Ishikawa (cell line): ENCODE measurements at regions not wholly inside any gene's neighbourhood (a gene's known extent, or its start where the extent isn't known, plus 50 kb on each side); places are given as distances from the start of the nearest gene placed in this dataset.

Experiments used
- CEBPB ChIP-seq: IDR thresholded peaks from 2 replicates; pipeline ENCODE4 v1.6.1; 2012
- CREB1 ChIP-seq: IDR thresholded peaks from 2 replicates; pipeline ENCODE4 v1.6.1; 2012; ENCODE audit warnings: low read depth
- EGR1 ChIP-seq: IDR thresholded peaks from 2 replicates; pipeline ENCODE4 v1.6.1; 2012
- EP300 ChIP-seq: IDR thresholded peaks from 2 replicates; pipeline ENCODE4 v1.6.1; 2012; ENCODE audit warnings: borderline replicate concordance
- FOXM1 ChIP-seq: IDR thresholded peaks from 2 replicates; pipeline ENCODE4 v1.6.1; 2012; ENCODE audit warnings: low read depth, borderline replicate concordance
- NFIC ChIP-seq: IDR thresholded peaks from 2 replicates; pipeline ENCODE4 v1.6.1; 2012
- RAD21 ChIP-seq: IDR thresholded peaks from 2 replicates; pipeline ENCODE4 v1.6.1; 2012; ENCODE audit warnings: low read depth
- TAF1 ChIP-seq: IDR thresholded peaks from 2 replicates; pipeline ENCODE4 v1.6.1; 2012; ENCODE audit warnings: low read depth, mild to moderate bottlenecking
- TCF12 ChIP-seq: IDR thresholded peaks from 2 replicates; pipeline ENCODE4 v1.6.1; 2012; ENCODE audit warnings: low read depth
- TEAD4 ChIP-seq: IDR thresholded peaks from 2 replicates; pipeline ENCODE4 v1.6.1; 2012
- YY1 ChIP-seq: IDR thresholded peaks from 2 replicates; pipeline ENCODE4 v1.6.1; 2012; ENCODE audit warnings: low read depth
- ZBTB7A ChIP-seq: IDR thresholded peaks from 2 replicates; pipeline ENCODE4 v1.6.1; 2012; ENCODE audit warnings: low read depth
- TF ChIP-seq, protein P1 (sequence below): IDR thresholded peaks from 2 replicates; pipeline ENCODE4 v1.6.1; 2012
- TF ChIP-seq, protein P2 (sequence below): IDR thresholded peaks from 2 replicates; pipeline ENCODE4 v1.6.1; 2012
- TF ChIP-seq, protein P3 (sequence below): IDR thresholded peaks from 2 replicates; pipeline ENCODE4 v1.6.1; 2012; ENCODE audit warnings: low read depth, mild to moderate bottlenecking

DNA sequence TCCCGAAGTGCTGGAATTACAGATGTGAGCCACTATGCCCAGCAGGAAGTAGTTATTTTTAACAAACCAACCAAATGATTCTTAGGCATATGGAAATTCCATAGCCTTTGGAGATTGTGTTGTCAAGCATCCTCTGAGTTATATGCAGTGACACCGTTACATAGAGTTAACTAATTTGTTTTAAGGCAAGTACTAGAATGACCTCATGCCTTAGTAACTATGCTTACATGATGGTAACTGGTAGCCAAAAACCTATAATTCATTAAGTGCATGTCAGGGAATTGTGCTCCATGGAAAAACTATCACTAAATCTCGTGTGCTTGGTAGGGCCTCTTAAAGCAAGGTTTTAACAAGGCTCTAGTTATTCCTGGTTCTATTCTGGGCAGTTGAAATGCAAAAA is 392.8 kb downstream of the TUSC7 start:
- TF ChIP-seq TCF12 (no peak), YY1 (no peak), TAF1 (no peak), RAD21 (no peak), CEBPB (no peak), CREB1 (no peak), EGR1 (no peak), EP300 (no peak), FOXM1 (no peak), ZBTB7A (no peak), TEAD4 (no peak), NFIC (no peak)
- TF ChIP-seq, protein P1, sequence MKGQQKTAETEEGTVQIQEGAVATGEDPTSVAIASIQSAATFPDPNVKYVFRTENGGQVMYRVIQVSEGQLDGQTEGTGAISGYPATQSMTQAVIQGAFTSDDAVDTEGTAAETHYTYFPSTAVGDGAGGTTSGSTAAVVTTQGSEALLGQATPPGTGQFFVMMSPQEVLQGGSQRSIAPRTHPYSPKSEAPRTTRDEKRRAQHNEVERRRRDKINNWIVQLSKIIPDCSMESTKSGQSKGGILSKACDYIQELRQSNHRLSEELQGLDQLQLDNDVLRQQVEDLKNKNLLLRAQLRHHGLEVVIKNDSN, result no peak
- TF ChIP-seq, protein P2, sequence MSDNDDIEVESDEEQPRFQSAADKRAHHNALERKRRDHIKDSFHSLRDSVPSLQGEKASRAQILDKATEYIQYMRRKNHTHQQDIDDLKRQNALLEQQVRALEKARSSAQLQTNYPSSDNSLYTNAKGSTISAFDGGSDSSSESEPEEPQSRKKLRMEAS, result no peak
- TF ChIP-seq, protein P3, sequence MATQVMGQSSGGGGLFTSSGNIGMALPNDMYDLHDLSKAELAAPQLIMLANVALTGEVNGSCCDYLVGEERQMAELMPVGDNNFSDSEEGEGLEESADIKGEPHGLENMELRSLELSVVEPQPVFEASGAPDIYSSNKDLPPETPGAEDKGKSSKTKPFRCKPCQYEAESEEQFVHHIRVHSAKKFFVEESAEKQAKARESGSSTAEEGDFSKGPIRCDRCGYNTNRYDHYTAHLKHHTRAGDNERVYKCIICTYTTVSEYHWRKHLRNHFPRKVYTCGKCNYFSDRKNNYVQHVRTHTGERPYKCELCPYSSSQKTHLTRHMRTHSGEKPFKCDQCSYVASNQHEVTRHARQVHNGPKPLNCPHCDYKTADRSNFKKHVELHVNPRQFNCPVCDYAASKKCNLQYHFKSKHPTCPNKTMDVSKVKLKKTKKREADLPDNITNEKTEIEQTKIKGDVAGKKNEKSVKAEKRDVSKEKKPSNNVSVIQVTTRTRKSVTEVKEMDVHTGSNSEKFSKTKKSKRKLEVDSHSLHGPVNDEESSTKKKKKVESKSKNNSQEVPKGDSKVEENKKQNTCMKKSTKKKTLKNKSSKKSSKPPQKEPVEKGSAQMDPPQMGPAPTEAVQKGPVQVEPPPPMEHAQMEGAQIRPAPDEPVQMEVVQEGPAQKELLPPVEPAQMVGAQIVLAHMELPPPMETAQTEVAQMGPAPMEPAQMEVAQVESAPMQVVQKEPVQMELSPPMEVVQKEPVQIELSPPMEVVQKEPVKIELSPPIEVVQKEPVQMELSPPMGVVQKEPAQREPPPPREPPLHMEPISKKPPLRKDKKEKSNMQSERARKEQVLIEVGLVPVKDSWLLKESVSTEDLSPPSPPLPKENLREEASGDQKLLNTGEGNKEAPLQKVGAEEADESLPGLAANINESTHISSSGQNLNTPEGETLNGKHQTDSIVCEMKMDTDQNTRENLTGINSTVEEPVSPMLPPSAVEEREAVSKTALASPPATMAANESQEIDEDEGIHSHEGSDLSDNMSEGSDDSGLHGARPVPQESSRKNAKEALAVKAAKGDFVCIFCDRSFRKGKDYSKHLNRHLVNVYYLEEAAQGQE, result no peak

DNA sequence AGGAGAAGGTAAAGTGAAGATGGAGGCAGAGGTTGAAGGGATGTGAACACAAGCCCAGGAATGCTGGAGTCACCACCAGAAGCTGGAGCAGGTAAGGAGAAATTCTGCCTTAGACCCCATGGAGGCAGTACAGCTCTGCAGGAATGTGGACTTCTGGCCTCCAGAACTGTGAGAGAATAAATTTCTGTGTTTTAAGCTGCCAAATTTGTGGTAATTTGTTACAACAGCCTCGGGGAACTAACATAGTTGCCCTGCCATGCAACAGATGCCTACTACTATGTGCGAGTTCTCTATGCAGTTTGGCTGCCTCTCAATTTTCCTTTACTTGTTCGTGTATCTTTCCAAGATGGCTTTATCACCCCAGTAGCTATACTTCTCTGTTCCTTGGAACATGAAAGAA is 394.1 kb downstream of the TUSC7 start:
- no peak for TF ChIP-seq ZBTB7A
- TF ChIP-seq TAF1, result no peak
- TF ChIP-seq, protein P2, result no peak
- no peak for TF ChIP-seq YY1
- no peak for TF ChIP-seq NFIC
- no peak for TF ChIP-seq CREB1
- no peak for TF ChIP-seq RAD21
- TF ChIP-seq, protein P1, result no peak
- no peak for TF ChIP-seq FOXM1
- TF ChIP-seq CEBPB, result no peak
- no peak for TF ChIP-seq EP300
- no peak for TF ChIP-seq EGR1
- no peak for TF ChIP-seq TEAD4
- TF ChIP-seq TCF12, result no peak
- TF ChIP-seq, protein P3, result no peak

DNA sequence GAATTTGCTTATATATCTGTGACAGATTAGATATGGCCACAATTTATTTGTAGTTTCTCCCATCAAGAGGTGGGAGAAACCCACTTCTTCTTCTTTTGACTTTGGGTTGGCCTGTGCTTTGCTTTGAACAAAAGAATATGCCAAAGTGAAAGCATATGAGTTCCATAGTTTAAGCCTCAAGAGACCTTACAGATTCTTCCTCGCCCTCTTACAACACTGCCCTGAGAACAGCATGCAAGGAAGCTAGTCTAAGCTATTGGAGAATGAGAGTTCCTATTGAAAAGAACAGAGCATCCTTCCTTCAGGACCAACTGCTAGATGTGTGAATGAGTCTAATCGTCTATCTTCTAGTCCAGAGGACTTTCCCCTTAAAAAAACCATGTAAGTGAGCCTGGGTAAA is 394.8 kb downstream of the TUSC7 start:
- no peak for TF ChIP-seq RAD21
- no peak for TF ChIP-seq TAF1
- no peak for TF ChIP-seq YY1
- no peak for TF ChIP-seq TCF12
- no peak for TF ChIP-seq CREB1
- no peak for TF ChIP-seq FOXM1
- TF ChIP-seq NFIC, result no peak
- TF ChIP-seq, protein P1, result no peak
- no peak for TF ChIP-seq ZBTB7A

DNA sequence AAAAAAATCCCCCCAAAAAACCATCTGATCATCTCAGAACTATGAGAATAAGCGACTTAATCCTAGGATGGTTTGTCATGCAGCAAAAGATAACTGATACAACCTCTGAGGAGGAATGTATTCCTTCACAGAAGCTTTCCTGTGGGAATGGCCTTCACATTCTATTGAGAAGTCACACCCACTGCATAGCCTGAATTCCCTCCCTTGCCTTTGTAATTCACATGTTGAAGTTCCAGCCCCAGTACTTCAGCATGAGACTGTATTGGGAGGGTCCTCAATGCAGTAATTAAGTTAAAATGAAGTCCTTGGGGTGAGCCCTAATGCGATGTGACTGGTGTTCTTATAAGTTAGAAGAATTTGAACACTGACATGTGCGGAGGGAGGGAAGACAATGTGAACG is 395.2 kb downstream of the TUSC7 start:
- TF ChIP-seq TCF12, result no peak
- no peak for TF ChIP-seq RAD21
- no peak for TF ChIP-seq CEBPB
- no peak for TF ChIP-seq NFIC
- TF ChIP-seq FOXM1, result no peak
- TF ChIP-seq EP300, result no peak
- no peak for TF ChIP-seq EGR1
- TF ChIP-seq, protein P1, result no peak
- TF ChIP-seq, protein P2, result no peak
- TF ChIP-seq YY1, result no peak
- no peak for TF ChIP-seq TEAD4
- no peak for TF ChIP-seq ZBTB7A
- TF ChIP-seq, protein P3, result no peak
- TF ChIP-seq TAF1, result no peak
- TF ChIP-seq CREB1, result no peak
